GM12878 (cell line): ENCODE measurements at regions not wholly inside any gene's neighbourhood (a gene's known extent, or its start where the extent isn't known, plus 50 kb on each side); places are given as distances from the start of the nearest gene placed in this dataset.

Source experiments
- CREB1 ChIP-seq: IDR thresholded peaks from 2 replicates; pipeline ENCODE4 v1.6.1; 2012; ENCODE audit warnings: low read depth, mild to moderate bottlenecking, inconsistent platforms
- EZH2 ChIP-seq: IDR thresholded peaks from 2 replicates; pipeline ENCODE4 v1.6.1; 2012; ENCODE audit warnings: low read depth, mild to moderate bottlenecking, control low read depth, inconsistent platforms, low read length, borderline replicate concordance; ENCODE audit not compliant: control insufficient read depth
- JUNB ChIP-seq: IDR thresholded peaks from 2 replicates; pipeline ENCODE4 v1.6.1; 2016; ENCODE audit warnings: antibody characterized with exemption, mild to moderate bottlenecking
- SIX5 ChIP-seq: IDR thresholded peaks from 2 replicates; pipeline ENCODE4 v1.6.1; 2011; ENCODE audit warnings: mild to moderate bottlenecking, low read depth, low read length, moderate library complexity; ENCODE audit not compliant: severe bottlenecking
- SMC3 ChIP-seq: IDR thresholded peaks from 2 replicates; pipeline ENCODE4 v1.6.1; 2011; ENCODE audit warnings: low read length, improper control_type of control experiment, borderline replicate concordance
- SRF ChIP-seq, 2 experiments: IDR thresholded peaks; 2 replicates each; pipeline ENCODE4 v1.6.1; 2011; ENCODE audit warnings: low read depth in 2 of 2, low read length in 2 of 2, mild to moderate bottlenecking in 1 of 2, moderate library complexity in 1 of 2
- TF ChIP-seq, protein P1 (sequence below): IDR thresholded peaks from 2 replicates; pipeline ENCODE4 v1.6.1; 2012; ENCODE audit warnings: low read length, inconsistent platforms
- TF ChIP-seq, protein P2 (sequence below), 3 experiments: IDR thresholded peaks in 2 of 3; conservative IDR thresholded peaks in 1 of 3; 2 replicates each; pipeline ENCODE4 v1.5.1; 2011; ENCODE audit warnings: low read depth in 3 of 3, low read length in 3 of 3, mild to moderate bottlenecking in 3 of 3, control low read depth in 2 of 3, moderate library complexity in 2 of 3, inconsistent platforms in 1 of 3, mixed read lengths in 1 of 3; ENCODE audit not compliant: control insufficient read depth in 2 of 3, insufficient read depth in 1 of 3; ENCODE audit errors: extremely low read depth in 1 of 3
- TF ChIP-seq, protein P3 (sequence below): fragments of 450-650 bp; IDR thresholded peaks from 2 replicates; pipeline ENCODE4 v1.6.1; 2018; ENCODE audit warnings: borderline replicate concordance, mild to moderate bottlenecking; ENCODE audit not compliant: partially characterized antibody
- TF ChIP-seq, protein P4 (sequence below): IDR thresholded peaks from 2 replicates; pipeline ENCODE4 v1.6.1; 2011; ENCODE audit warnings: borderline replicate concordance, low read depth, mild to moderate bottlenecking, moderate library complexity, low read length; ENCODE audit not compliant: insufficient read depth, poor library complexity, severe bottlenecking
- TF ChIP-seq, protein P5 (sequence below): IDR thresholded peaks from 2 replicates; pipeline ENCODE4 v1.6.1; 2012; ENCODE audit warnings: low read depth, low read length, improper control_type of control experiment
- TF ChIP-seq, protein P6 (sequence below): fragments of 450-650 bp; IDR thresholded peaks from 2 replicates; pipeline ENCODE4 v1.6.1; 2018; ENCODE audit warnings: mild to moderate bottlenecking, low read depth, moderate library complexity; ENCODE audit not compliant: partially characterized antibody
- TF ChIP-seq, protein P7 (sequence below): fragments of 450-650 bp; formaldehyde crosslinking; IDR thresholded peaks from 2 replicates; pipeline ENCODE4 v1.4.0; 2020; ENCODE audit warnings: mild to moderate bottlenecking, moderate library complexity

DNA sequence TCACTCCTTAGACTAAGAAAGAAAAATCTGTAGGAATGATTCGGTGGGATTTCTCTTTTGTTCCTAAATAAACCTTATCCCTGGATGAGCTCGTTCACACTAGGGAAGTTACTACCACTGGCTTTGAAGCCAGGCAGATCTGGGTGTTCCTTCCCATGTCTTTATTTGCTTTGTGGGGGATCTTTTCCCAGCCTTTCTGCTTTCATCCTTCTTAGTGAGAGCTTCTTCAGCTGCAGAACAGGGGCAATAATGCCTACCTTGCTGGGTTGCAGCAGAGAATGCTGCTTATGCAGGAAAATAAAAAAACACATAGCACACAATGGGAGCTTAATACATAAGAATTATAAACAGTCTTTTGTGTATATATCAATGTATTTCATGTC, 292.1 kb downstream of the SOX11 start:
- TF ChIP-seq, protein P1, sequence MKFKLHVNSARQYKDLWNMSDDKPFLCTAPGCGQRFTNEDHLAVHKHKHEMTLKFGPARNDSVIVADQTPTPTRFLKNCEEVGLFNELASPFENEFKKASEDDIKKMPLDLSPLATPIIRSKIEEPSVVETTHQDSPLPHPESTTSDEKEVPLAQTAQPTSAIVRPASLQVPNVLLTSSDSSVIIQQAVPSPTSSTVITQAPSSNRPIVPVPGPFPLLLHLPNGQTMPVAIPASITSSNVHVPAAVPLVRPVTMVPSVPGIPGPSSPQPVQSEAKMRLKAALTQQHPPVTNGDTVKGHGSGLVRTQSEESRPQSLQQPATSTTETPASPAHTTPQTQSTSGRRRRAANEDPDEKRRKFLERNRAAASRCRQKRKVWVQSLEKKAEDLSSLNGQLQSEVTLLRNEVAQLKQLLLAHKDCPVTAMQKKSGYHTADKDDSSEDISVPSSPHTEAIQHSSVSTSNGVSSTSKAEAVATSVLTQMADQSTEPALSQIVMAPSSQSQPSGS, result no peak
- TF ChIP-seq, protein P2, sequence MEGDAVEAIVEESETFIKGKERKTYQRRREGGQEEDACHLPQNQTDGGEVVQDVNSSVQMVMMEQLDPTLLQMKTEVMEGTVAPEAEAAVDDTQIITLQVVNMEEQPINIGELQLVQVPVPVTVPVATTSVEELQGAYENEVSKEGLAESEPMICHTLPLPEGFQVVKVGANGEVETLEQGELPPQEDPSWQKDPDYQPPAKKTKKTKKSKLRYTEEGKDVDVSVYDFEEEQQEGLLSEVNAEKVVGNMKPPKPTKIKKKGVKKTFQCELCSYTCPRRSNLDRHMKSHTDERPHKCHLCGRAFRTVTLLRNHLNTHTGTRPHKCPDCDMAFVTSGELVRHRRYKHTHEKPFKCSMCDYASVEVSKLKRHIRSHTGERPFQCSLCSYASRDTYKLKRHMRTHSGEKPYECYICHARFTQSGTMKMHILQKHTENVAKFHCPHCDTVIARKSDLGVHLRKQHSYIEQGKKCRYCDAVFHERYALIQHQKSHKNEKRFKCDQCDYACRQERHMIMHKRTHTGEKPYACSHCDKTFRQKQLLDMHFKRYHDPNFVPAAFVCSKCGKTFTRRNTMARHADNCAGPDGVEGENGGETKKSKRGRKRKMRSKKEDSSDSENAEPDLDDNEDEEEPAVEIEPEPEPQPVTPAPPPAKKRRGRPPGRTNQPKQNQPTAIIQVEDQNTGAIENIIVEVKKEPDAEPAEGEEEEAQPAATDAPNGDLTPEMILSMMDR (IDR thresholded peaks at IDR 0.05 in 2 of 3, conservative IDR thresholded peaks at IDR 0.05 in 1 of 3; ENCODE audit: control insufficient read depth in 2 of 3, extremely low read depth in 1 of 3, insufficient read depth in 1 of 3, low read depth in 3 of 3, low read length in 3 of 3), result no peak
- TF ChIP-seq SIX5 (no peak), SRF (IDR thresholded peaks at IDR 0.05; ENCODE audit: low read depth in 2 of 2, low read length in 2 of 2) (no peak), EZH2 (no peak), SMC3 (no peak), CREB1 (no peak), JUNB (no peak)
- TF ChIP-seq, protein P3, sequence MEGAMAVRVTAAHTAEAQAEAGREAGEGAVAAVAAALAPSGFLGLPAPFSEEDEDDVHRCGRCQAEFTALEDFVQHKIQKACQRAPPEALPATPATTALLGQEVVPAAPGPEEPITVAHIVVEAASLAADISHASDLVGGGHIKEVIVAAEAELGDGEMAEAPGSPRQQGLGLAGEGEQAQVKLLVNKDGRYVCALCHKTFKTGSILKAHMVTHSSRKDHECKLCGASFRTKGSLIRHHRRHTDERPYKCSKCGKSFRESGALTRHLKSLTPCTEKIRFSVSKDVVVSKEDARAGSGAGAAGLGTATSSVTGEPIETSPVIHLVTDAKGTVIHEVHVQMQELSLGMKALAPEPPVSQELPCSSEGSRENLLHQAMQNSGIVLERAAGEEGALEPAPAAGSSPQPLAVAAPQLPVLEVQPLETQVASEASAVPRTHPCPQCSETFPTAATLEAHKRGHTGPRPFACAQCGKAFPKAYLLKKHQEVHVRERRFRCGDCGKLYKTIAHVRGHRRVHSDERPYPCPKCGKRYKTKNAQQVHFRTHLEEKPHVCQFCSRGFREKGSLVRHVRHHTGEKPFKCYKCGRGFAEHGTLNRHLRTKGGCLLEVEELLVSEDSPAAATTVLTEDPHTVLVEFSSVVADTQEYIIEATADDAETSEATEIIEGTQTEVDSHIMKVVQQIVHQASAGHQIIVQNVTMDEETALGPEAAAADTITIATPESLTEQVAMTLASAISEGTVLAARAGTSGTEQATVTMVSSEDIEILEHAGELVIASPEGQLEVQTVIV, result no peak
- TF ChIP-seq, protein P4, sequence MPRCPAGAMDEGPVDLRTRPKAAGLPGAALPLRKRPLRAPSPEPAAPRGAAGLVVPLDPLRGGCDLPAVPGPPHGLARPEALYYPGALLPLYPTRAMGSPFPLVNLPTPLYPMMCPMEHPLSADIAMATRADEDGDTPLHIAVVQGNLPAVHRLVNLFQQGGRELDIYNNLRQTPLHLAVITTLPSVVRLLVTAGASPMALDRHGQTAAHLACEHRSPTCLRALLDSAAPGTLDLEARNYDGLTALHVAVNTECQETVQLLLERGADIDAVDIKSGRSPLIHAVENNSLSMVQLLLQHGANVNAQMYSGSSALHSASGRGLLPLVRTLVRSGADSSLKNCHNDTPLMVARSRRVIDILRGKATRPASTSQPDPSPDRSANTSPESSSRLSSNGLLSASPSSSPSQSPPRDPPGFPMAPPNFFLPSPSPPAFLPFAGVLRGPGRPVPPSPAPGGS, result no peak
- TF ChIP-seq, protein P5, sequence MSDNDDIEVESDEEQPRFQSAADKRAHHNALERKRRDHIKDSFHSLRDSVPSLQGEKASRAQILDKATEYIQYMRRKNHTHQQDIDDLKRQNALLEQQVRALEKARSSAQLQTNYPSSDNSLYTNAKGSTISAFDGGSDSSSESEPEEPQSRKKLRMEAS, result no peak
- TF ChIP-seq, protein P6, sequence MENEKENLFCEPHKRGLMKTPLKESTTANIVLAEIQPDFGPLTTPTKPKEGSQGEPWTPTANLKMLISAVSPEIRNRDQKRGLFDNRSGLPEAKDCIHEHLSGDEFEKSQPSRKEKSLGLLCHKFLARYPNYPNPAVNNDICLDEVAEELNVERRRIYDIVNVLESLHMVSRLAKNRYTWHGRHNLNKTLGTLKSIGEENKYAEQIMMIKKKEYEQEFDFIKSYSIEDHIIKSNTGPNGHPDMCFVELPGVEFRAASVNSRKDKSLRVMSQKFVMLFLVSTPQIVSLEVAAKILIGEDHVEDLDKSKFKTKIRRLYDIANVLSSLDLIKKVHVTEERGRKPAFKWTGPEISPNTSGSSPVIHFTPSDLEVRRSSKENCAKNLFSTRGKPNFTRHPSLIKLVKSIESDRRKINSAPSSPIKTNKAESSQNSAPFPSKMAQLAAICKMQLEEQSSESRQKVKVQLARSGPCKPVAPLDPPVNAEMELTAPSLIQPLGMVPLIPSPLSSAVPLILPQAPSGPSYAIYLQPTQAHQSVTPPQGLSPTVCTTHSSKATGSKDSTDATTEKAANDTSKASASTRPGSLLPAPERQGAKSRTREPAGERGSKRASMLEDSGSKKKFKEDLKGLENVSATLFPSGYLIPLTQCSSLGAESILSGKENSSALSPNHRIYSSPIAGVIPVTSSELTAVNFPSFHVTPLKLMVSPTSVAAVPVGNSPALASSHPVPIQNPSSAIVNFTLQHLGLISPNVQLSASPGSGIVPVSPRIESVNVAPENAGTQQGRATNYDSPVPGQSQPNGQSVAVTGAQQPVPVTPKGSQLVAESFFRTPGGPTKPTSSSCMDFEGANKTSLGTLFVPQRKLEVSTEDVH, result no peak
- TF ChIP-seq, protein P7, sequence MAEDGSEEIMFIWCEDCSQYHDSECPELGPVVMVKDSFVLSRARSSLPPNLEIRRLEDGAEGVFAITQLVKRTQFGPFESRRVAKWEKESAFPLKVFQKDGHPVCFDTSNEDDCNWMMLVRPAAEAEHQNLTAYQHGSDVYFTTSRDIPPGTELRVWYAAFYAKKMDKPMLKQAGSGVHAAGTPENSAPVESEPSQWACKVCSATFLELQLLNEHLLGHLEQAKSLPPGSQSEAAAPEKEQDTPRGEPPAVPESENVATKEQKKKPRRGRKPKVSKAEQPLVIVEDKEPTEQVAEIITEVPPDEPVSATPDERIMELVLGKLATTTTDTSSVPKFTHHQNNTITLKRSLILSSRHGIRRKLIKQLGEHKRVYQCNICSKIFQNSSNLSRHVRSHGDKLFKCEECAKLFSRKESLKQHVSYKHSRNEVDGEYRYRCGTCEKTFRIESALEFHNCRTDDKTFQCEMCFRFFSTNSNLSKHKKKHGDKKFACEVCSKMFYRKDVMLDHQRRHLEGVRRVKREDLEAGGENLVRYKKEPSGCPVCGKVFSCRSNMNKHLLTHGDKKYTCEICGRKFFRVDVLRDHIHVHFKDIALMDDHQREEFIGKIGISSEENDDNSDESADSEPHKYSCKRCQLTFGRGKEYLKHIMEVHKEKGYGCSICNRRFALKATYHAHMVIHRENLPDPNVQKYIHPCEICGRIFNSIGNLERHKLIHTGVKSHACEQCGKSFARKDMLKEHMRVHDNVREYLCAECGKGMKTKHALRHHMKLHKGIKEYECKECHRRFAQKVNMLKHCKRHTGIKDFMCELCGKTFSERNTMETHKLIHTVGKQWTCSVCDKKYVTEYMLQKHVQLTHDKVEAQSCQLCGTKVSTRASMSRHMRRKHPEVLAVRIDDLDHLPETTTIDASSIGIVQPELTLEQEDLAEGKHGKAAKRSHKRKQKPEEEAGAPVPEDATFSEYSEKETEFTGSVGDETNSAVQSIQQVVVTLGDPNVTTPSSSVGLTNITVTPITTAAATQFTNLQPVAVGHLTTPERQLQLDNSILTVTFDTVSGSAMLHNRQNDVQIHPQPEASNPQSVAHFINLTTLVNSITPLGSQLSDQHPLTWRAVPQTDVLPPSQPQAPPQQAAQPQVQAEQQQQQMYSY, result no peak
